ENCODE measurements at regions not wholly inside any gene's neighbourhood (a gene's known extent, or its start where the extent isn't known, plus 50 kb on each side); places are given as distances from the start of the nearest gene placed in this dataset. TPM values are rescaled to one million over a fixed set of nuclear protein-coding genes. Genes with fewer than 3 reads are reported as not detected.

- DNase-seq (ENCODE audit: low spot score), result no peak
- Histone ChIP-seq H2AFZ (no peak overlapping the region), H3K79me2 (no peaks in the 10 kb centered on the region), H4K20me1 (ENCODE audit: insufficient read depth, poor library complexity, severe bottlenecking) (no peaks in the 10 kb centered on the region), H3K9me3 (ENCODE audit: low read depth) (no peaks in the 10 kb centered on the region), H3K4me1 (ENCODE audit: insufficient read depth) (no peaks in the 10 kb centered on the region), H3K27ac (no peak overlapping the region), H3K4me3 (no peak overlapping the region), H3K27me3 (no peaks in the 10 kb centered on the region), H3K9me2 (replicated peaks; ENCODE audit: insufficient read depth) (no peaks in the 10 kb centered on the region), H3K36me3 (replicated peaks; ENCODE audit: insufficient read depth, low read depth) (no peaks in the 10 kb centered on the region), H3K4me2 (no peak overlapping the region)
- WGBS (ENCODE audit: low lambda C conversion rate, missing lambda C conversion rate), result 57% methylated on average over 7 of the region's 7 CpGs
- TF ChIP-seq EZH2 (IDR thresholded peaks at IDR 0.05; ENCODE audit: borderline replicate concordance) (no peak), EZH2phosphoT487 (IDR thresholded peaks at IDR 0.05; ENCODE audit: low read depth, severe bottlenecking, unreplicated experiment) (no peak), CTCF (IDR thresholded peaks at IDR 0.05; ENCODE audit: poor library complexity) (no peak)
Measured at GRCh38 chrX:137101273-137101990, 67.6 kb upstream of the GPR101 start.

Small RNA genes in the stretch of these regions (small RNA-seq; reads per million reads assigned to genes)
- not detected for gene AL355309.1
